Upper lobe of right lung (tissue), 1 donor: ENCODE measurements at regions not wholly inside any gene's neighbourhood (a gene's known extent, or its start where the extent isn't known, plus 50 kb on each side); places are given as distances from the start of the nearest gene placed in this dataset.
A peak's percentile ranks its signal among the peaks of the same experiment; 100 is the strongest.

Experiments used
- ATAC-seq: fragments of 200-7000 bp; cut with Tn5 transposase; one replicate; pipeline ENCODE4 v1.9.1; 2020; ENCODE audit warnings: mild to moderate bottlenecking, moderate library complexity
- DNase-seq: peaks from one replicate; pipeline ENCODE4 v3.0.0-alpha.2; 2020
- H3K27ac ChIP-seq: fragments of 200-600 bp; one replicate; pipeline ENCODE4 v1.8.0; 2022
- H3K27me3 ChIP-seq: fragments of 200-600 bp; one replicate; pipeline ENCODE4 v1.8.0; 2022; ENCODE audit warnings: mild to moderate bottlenecking
- H3K36me3 ChIP-seq: fragments of 200-600 bp; one replicate; pipeline ENCODE4 v1.8.0; 2022
- H3K4me1 ChIP-seq: fragments of 200-600 bp; one replicate; pipeline ENCODE4 v1.8.0; 2022
- H3K4me3 ChIP-seq: fragments of 200-600 bp; one replicate; pipeline ENCODE4 v1.8.0; 2022; ENCODE audit warnings: mild to moderate bottlenecking
- H3K9me3 ChIP-seq: fragments of 200-600 bp; one replicate; pipeline ENCODE4 v1.8.0; 2022
- intact Hi-C: fragments of 100-400 bp; cut with DNase I; formaldehyde crosslinking; loops from one replicate; pipeline ENCODE4 v1.11.0; 2022
- TF ChIP-seq, protein P1 (sequence below): fragments of 200-600 bp; IDR thresholded peaks from one replicate; pipeline ENCODE4 v1.8.0; 2022; ENCODE audit warnings: antibody characterized with exemption
- donor health status: DM: no; HTN: yes; CAD: no; lungs with severe emphysema.

DNA sequence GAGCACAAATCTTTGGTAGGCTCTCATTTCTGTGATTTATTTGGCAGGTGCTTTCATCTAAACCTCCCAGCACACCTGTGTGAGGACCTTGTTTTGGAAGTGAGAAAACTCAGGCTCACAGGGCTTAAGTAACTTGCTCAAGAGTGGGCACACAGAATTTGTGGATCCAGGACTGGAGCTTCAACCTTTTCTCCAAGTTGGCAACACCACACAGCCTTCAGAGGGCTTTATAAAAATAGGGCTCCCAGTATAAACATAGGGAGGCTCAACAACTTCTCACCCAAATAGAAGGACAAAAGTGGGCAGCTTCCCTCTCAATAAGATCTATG lies 182.2 kb upstream of the NEBL start:
- Histone ChIP-seq H3K36me3 (no peaks in the 10 kb centered on the region), H3K9me3 (no peaks in the 10 kb centered on the region), H3K27me3 (no peaks in the 10 kb centered on the region), H3K4me3 (no peak overlapping the region), H3K27ac (no peak overlapping the region), H3K4me1 (no peaks in the 10 kb centered on the region)
- intact Hi-C loops, result loop anchor here (5.0 to 10.0 kb wide), 2 partner anchors 188 to 426 kb away; no protein-coding TSS in a partner anchor
- no peak for DNase-seq
- TF ChIP-seq, protein P1, sequence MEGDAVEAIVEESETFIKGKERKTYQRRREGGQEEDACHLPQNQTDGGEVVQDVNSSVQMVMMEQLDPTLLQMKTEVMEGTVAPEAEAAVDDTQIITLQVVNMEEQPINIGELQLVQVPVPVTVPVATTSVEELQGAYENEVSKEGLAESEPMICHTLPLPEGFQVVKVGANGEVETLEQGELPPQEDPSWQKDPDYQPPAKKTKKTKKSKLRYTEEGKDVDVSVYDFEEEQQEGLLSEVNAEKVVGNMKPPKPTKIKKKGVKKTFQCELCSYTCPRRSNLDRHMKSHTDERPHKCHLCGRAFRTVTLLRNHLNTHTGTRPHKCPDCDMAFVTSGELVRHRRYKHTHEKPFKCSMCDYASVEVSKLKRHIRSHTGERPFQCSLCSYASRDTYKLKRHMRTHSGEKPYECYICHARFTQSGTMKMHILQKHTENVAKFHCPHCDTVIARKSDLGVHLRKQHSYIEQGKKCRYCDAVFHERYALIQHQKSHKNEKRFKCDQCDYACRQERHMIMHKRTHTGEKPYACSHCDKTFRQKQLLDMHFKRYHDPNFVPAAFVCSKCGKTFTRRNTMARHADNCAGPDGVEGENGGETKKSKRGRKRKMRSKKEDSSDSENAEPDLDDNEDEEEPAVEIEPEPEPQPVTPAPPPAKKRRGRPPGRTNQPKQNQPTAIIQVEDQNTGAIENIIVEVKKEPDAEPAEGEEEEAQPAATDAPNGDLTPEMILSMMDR, result no peak
- ATAC-seq, result no peak

DNA sequence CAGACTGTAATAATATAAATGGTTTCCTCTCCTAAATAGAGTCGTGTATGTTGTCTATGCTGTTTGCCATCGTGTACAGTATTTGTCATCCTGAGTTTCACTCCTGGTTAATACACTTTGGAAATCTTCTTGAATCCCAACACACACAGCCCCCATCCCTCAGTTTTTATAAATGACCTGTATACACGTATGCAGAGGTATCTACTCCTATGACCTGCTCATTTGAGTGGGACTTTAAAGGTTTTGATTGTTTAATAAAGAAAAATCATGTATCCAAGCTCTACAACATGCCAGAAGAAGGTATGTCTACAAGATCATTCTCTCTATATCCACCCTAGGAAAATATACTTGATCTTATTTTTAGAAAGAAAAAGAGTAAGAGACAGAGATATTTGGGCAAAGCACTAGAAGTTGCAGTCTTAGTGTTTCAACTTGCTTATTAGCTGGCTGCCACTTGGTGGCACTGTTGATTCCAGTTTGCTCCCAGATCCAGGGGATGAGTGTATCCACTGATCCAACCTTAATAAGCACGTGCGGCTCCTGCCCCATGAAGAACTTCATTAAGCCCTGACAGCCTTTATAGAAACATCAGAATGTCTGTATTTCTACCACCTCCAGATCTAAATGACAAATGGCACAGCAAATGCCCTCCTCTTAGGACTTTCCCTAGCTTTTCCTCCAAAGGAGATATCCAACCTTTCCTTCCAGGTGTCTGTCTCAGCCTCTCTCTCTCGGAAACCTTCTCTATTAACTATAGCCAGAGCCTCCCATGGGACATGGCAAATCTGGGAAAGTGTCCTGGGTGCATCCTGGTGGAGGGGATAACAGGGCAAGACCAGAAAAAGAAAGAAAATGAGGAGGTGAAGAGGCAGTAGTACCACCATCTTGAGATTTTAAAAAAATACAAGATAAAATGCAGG lies 181.6 kb upstream of the NEBL start:
- no peaks in the 10 kb centered on the region for H3K36me3 ChIP-seq
- intact Hi-C loops, result loop anchor here (5.0 to 10.0 kb wide), 2 partner anchors 189 to 426 kb away; no protein-coding TSS in a partner anchor
- peak; percentile 94 for ATAC-seq
- H3K27me3 ChIP-seq, result no peaks in the 10 kb centered on the region
- DNase-seq, result no peak
- no peaks in the 10 kb centered on the region for H3K4me1 ChIP-seq
- no peak overlapping the region for H3K4me3 ChIP-seq
- no peak overlapping the region for H3K27ac ChIP-seq
- TF ChIP-seq, protein P1, result peak; percentile 78
- H3K9me3 ChIP-seq, result no peaks in the 10 kb centered on the region

DNA sequence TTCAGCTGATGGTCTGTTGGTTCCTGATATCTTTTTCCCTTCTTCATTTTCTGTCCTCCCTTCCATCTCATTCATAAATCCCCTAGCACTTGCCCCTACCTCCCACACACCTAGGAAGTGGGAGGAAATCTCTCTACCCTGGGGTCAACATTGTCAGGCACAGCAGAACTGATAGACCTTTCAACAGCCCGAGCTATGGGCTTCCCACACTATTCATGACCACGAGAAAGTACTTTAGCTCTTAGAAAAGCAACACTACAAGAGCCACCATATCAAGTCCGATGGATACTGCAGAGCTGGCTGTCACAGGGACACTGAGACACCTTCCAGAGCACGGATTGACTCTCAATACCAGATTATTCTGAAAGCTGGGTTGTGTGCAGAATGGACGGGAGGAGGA lies 180.6 kb upstream of the NEBL start:
- no peaks in the 10 kb centered on the region for H3K36me3 ChIP-seq
- TF ChIP-seq, protein P1, result no peak
- intact Hi-C loops, result loop anchor here (5.0 to 10.0 kb wide), 2 partner anchors 190 to 427 kb away; no protein-coding TSS in a partner anchor
- DNase-seq, result no peak
- H3K4me1 ChIP-seq, result no peaks in the 10 kb centered on the region
- H3K9me3 ChIP-seq, result no peaks in the 10 kb centered on the region
- H3K27ac ChIP-seq, result no peak overlapping the region
- H3K4me3 ChIP-seq, result no peak overlapping the region
- no peak for ATAC-seq
- no peaks in the 10 kb centered on the region for H3K27me3 ChIP-seq

DNA sequence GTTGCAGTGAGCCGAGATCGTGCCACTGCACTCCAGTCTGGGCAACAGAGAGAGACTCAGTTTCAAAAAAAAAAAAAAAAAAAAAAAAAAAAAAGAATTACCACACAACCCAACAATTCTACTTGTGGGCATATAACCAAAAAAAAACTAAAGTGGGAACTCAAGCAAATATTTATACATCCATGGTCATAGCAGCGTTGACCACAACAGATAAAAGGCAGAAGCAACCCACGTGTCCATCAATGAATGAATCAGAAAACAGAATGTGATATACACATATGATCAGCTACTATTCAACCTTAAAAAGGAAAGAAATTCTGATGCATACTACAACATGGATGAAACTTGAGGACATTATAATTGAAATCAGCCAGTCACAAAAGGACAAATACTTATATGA lies 179.3 kb upstream of the NEBL start:
- Histone ChIP-seq H3K4me1 (no peaks in the 10 kb centered on the region), H3K27ac (no peak overlapping the region), H3K27me3 (no peaks in the 10 kb centered on the region), H3K9me3 (no peaks in the 10 kb centered on the region), H3K36me3 (no peaks in the 10 kb centered on the region), H3K4me3 (no peak overlapping the region)
- ATAC-seq (no peak), DNase-seq (no peak)
- TF ChIP-seq, protein P1, result no peak
- intact Hi-C loops, result loop anchor here (5.0 to 10.0 kb wide), 2 partner anchors 191 to 428 kb away; no protein-coding TSS in a partner anchor

DNA sequence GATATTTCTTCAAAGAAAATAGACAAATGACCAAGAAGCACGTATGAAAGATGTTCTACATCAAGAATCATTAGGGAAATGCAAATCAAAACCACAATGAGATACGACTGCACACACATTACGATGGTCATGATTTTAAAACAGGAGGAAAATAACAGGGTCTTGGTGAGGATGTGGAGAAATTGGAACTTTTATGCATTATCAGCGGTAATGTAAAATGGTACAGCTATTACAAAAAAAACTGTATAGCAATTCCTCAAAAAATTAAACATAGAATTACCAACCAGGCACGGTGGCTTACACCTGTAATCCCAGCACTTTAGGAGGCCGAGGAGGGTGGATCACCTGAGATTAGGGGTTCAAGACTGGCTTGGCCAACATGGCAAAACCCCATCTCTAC lies 178.8 kb upstream of the NEBL start:
- no peak overlapping the region for H3K4me3 ChIP-seq
- ATAC-seq, result no peak
- no peaks in the 10 kb centered on the region for H3K9me3 ChIP-seq
- H3K27me3 ChIP-seq, result no peaks in the 10 kb centered on the region
- TF ChIP-seq, protein P1, result no peak
- DNase-seq, result no peak
- H3K27ac ChIP-seq, result no peak overlapping the region
- H3K4me1 ChIP-seq, result no peaks in the 10 kb centered on the region
- H3K36me3 ChIP-seq, result no peaks in the 10 kb centered on the region
- intact Hi-C loops, result loop anchor here (5.0 to 10.0 kb wide), 2 partner anchors 191 to 429 kb away; no protein-coding TSS in a partner anchor
